IPS-18c (cell line): ENCODE measurements at regions not wholly inside any gene's neighbourhood (a gene's known extent, or its start where the extent isn't known, plus 50 kb on each side); places are given as distances from the start of the nearest gene placed in this dataset.
"Not testable (repeated sequence)": the region's sequence is repeated elsewhere in the genome, so short reads cannot be mapped to it uniquely, and the experiment has no call there.

Source experiments
- H3K4me3 ChIP-seq: 2 replicates; pipeline ENCODE4 v1.7.0; 2013; ENCODE audit warnings: low read depth, mild to moderate bottlenecking, low read length, moderate library complexity; ENCODE audit not compliant: insufficient read depth
- H3K9me3 ChIP-seq: one replicate; pipeline ENCODE4 v1.6.1; 2013; ENCODE audit warnings: mild to moderate bottlenecking, low read length, moderate library complexity; ENCODE audit not compliant: control insufficient read depth, insufficient read depth

GRCh38 chr2:6080932-6081753 lies 389.0 kb downstream of the SOX11 start:
- H3K4me3 ChIP-seq: no peak overlapping the region
- H3K9me3 ChIP-seq: peaks cover 3% of the 10 kb centered on the region

- no peak overlapping the region for H3K4me3 ChIP-seq
Observed at GRCh38 chr2:6081955-6082624, 389.9 kb downstream of the SOX11 start.

GRCh38 chr2:6082625-6083018 lies 390.4 kb downstream of the SOX11 start:
- Histone ChIP-seq H3K4me3 (no peak overlapping the region), H3K9me3 (no peaks in the 10 kb centered on the region)

More at GRCh38 chr2:6081955-6082624, 389.9 kb downstream of the SOX11 start:
- H3K9me3 ChIP-seq: no peaks in the 10 kb centered on the region

GRCh38 chr2:6083136-6083535 lies 391.0 kb downstream of the SOX11 start:
- H3K4me3 ChIP-seq: no peak overlapping the region
- H3K9me3 ChIP-seq: no peaks in the 10 kb centered on the region

GRCh38 chr2:6089474-6089873 lies 397.3 kb downstream of the SOX11 start:
- H3K4me3 ChIP-seq: no peak overlapping the region

GRCh38 chr2:6103372-6103771 lies 411.2 kb downstream of the SOX11 start:
- no peak overlapping the region for H3K4me3 ChIP-seq
- no peaks in the 10 kb centered on the region for H3K9me3 ChIP-seq

More at GRCh38 chr2:6089474-6089873, 397.3 kb downstream of the SOX11 start:
- no peaks in the 10 kb centered on the region for H3K9me3 ChIP-seq

- no peaks in the 10 kb centered on the region for H3K9me3 ChIP-seq
- H3K4me3 ChIP-seq: no peak overlapping the region
Observed at GRCh38 chr2:6103949-6104348, 411.8 kb downstream of the SOX11 start.

GRCh38 chr2:6107290-6107689 lies 415.1 kb downstream of the SOX11 start:
- Histone ChIP-seq H3K4me3 (no peak overlapping the region), H3K9me3 (no peaks in the 10 kb centered on the region)

- Histone ChIP-seq H3K4me3 (no peak overlapping the region), H3K9me3 (no peaks in the 10 kb centered on the region)
Observed at GRCh38 chr2:6109831-6110230, 417.6 kb downstream of the SOX11 start.

GRCh38 chr2:6111781-6112261 lies 419.6 kb downstream of the SOX11 start:
- no peak overlapping the region for H3K4me3 ChIP-seq
- no peaks in the 10 kb centered on the region for H3K9me3 ChIP-seq

- Histone ChIP-seq H3K9me3 (no peaks in the 10 kb centered on the region), H3K4me3 (no peak overlapping the region)
Observed at GRCh38 chr2:6113786-6114185, 421.6 kb downstream of the SOX11 start.

GRCh38 chr2:6127718-6128117 lies 435.5 kb downstream of the SOX11 start:
- Histone ChIP-seq H3K4me3 (no peak overlapping the region), H3K9me3 (peaks cover 2% of the 10 kb centered on the region)

GRCh38 chr2:6139142-6139541 lies 447.0 kb downstream of the SOX11 start:
- Histone ChIP-seq H3K9me3 (peaks cover 3% of the 10 kb centered on the region), H3K4me3 (no peak overlapping the region)

GRCh38 chr2:6139916-6140315 lies 447.7 kb downstream of the SOX11 start:
- Histone ChIP-seq H3K9me3 (peaks cover 3% of the 10 kb centered on the region), H3K4me3 (no peak overlapping the region)

GRCh38 chr2:6140509-6140908 lies 448.3 kb downstream of the SOX11 start:
- H3K9me3 ChIP-seq: peaks cover 3% of the 10 kb centered on the region
- no peak overlapping the region for H3K4me3 ChIP-seq

GRCh38 chr2:6143812-6144211 lies 451.6 kb downstream of the SOX11 start:
- peaks cover 3% of the 10 kb centered on the region for H3K9me3 ChIP-seq
- no peak overlapping the region for H3K4me3 ChIP-seq

- not testable (repeated sequence) for H3K4me3 ChIP-seq, H3K9me3 ChIP-seq
Observed at GRCh38 chr2:6147215-6147614, 455.0 kb downstream of the SOX11 start.

- peaks cover 2% of the 10 kb centered on the region for H3K9me3 ChIP-seq
- no peak overlapping the region for H3K4me3 ChIP-seq
Observed at GRCh38 chr2:6148882-6149281, 456.7 kb downstream of the SOX11 start.
